ENCODE measurements at regions not wholly inside any gene's neighbourhood (a gene's known extent, or its start where the extent isn't known, plus 50 kb on each side); places are given as distances from the start of the nearest gene placed in this dataset.
"Not testable (repeated sequence)": the region's sequence is repeated elsewhere in the genome, so short reads cannot be mapped to it uniquely, and the experiment has no call there.

DNA sequence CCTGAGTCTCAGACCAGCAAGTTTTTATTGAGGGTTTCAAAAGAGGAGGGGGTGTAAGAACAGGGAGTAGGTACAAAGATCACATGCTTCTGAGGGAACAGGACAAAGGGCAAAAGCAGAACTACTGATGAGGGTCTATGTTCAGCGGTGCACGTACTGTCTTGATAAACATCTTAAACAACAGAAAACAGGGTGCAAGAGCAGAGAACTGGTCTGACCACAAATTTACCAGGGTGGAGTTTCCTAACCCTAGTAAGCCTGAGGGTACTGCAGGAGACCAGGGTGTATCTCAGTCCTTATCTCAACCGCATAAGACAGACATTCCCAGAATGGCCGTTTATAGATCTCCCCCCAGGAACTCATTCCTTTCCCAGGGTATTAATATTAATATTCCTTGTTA, 69.6 kb downstream of the TNFAIP2 start:
- H3K4me3 ChIP-seq (ENCODE audit: low read depth, low read length); H3K4me1 ChIP-seq (ENCODE audit: control insufficient read depth, insufficient read depth, low read length); POLR2A ChIA-PET; H3K27ac ChIP-seq (ENCODE audit: extremely low read depth, low read depth, low read length); H3K9me3 ChIP-seq (ENCODE audit: control insufficient read depth, insufficient read depth, low read depth, low read length); H3K36me3 ChIP-seq (ENCODE audit: control insufficient read depth in 2 of 2, insufficient read depth in 1 of 2, low read length in 2 of 2); CTCF ChIA-PET: not testable (repeated sequence)
- TF ChIP-seq ZNF529 (tag by site-specific recombination; IDR thresholded peaks at IDR 0.05; ENCODE audit: insufficient replicate concordance) = peak; percentile 16

GRCh38 chr14:103193491-103193890, 70.2 kb downstream of the TNFAIP2 start:
- CTCF ChIA-PET = interaction anchor here (0.6 to 1.4 kb wide), 2 partner anchors 43 to 89 kb away, joined by 3 to 4 read pairs; no protein-coding TSS in a partner anchor
- POLR2A ChIA-PET; H3K36me3 ChIP-seq (ENCODE audit: control insufficient read depth in 2 of 2, insufficient read depth in 1 of 2, low read length in 2 of 2); H3K4me1 ChIP-seq (ENCODE audit: control insufficient read depth, insufficient read depth, low read length); H3K27ac ChIP-seq (ENCODE audit: extremely low read depth, low read depth, low read length); H3K9me3 ChIP-seq (ENCODE audit: control insufficient read depth, insufficient read depth, low read depth, low read length); H3K4me3 ChIP-seq (ENCODE audit: low read depth, low read length): not testable (repeated sequence)

DNA sequence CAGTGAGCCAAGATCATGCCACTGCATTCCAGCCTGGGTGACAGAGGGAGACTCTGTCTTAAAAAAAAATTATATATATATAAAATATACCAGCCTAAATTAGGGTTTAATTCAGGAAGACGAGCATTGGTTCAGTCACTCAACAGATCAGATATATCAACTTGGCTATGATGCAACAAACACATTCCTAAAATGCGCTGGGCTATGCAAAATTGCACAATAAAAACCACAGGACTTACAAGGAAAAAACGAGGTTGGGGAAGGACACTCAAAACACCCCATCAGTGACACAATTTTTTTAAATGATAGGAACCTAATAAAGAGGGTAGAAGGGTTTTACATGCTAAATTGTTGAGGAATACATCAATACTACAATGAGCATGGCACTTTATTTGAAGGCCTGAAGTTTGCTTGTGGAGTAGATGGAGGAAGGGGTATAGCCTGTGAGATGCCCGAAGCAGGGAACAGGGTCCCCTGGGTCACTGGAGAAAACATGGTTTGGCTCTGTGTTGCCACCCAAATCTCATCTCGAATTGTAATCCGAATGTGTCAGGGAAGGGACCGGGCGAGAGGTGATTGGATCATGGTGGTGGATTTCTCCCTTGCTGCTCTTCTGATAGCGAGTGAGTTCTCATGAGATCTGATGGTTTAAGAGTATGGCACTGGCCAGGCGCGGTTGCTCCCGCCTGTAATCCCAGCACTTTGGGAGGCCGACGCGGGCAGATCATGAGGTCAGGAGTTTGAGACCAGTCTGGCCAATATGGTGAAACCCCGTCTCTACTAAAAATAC, 71.2 kb downstream of the TNFAIP2 start:
- no peaks in the 10 kb centered on the region for H3K36me3 ChIP-seq (ENCODE audit: control insufficient read depth in 2 of 2, insufficient read depth in 1 of 2, low read length in 2 of 2)
- CTCF ChIA-PET = interaction anchor here (1.4 kb wide), 1 partner anchor 90 kb away, joined by 4 read pairs; no protein-coding TSS in a partner anchor
- POLR2A ChIA-PET = no interaction called here
- no peaks in the 10 kb centered on the region for H3K9me3 ChIP-seq (ENCODE audit: control insufficient read depth, insufficient read depth, low read depth, low read length)
- no peak for TF ChIP-seq SCRT1 (tag by site-specific recombination; IDR thresholded peaks at IDR 0.05; ENCODE audit: borderline replicate concordance)
- peak; percentile 75 for TF ChIP-seq BCL6B (tag by site-specific recombination; IDR thresholded peaks at IDR 0.05)
- no peak for TF ChIP-seq ZNF623 (tag by site-specific recombination; IDR thresholded peaks at IDR 0.05)
- no peaks in the 10 kb centered on the region; the same call in 1 of the 2 replicates for H3K4me1 ChIP-seq (ENCODE audit: control insufficient read depth, insufficient read depth, low read length)
- H3K27ac ChIP-seq (ENCODE audit: extremely low read depth, low read depth, low read length) = no peak overlapping the region
- H3K4me3 ChIP-seq (ENCODE audit: low read depth, low read length) = no peak overlapping the region

- ChIA-PET POLR2A (no interaction called here), CTCF (no interaction called here)
- H3K9me3 ChIP-seq (ENCODE audit: control insufficient read depth, insufficient read depth, low read depth, low read length) = no peaks in the 10 kb centered on the region
- H3K4me1 ChIP-seq (ENCODE audit: control insufficient read depth, insufficient read depth, low read length) = no peaks in the 10 kb centered on the region; the same call in 1 of the 2 replicates
- TF ChIP-seq PATZ1 (tag by site-specific recombination; IDR thresholded peaks at IDR 0.05) = no peak
- peak; percentile 46; the same call in 1 of the 2 replicates for TF ChIP-seq ATF2 (tag by site-specific recombination; IDR thresholded peaks at IDR 0.05; ENCODE audit: low read depth)
- TF ChIP-seq ZNF214 (tag by site-specific recombination; IDR thresholded peaks at IDR 0.05; ENCODE audit: borderline replicate concordance) = no peak
- TF ChIP-seq, protein P1, sequence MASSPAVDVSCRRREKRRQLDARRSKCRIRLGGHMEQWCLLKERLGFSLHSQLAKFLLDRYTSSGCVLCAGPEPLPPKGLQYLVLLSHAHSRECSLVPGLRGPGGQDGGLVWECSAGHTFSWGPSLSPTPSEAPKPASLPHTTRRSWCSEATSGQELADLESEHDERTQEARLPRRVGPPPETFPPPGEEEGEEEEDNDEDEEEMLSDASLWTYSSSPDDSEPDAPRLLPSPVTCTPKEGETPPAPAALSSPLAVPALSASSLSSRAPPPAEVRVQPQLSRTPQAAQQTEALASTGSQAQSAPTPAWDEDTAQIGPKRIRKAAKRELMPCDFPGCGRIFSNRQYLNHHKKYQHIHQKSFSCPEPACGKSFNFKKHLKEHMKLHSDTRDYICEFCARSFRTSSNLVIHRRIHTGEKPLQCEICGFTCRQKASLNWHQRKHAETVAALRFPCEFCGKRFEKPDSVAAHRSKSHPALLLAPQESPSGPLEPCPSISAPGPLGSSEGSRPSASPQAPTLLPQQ (tag by site-specific recombination; IDR thresholded peaks at IDR 0.05) = 0 out of 2 replicates have a peak, but pooled peaks have one; percentile 27
- TF ChIP-seq ZNF157 (tag by site-specific recombination; IDR thresholded peaks at IDR 0.05) = no peak
- no peak for TF ChIP-seq MYNN (tag by site-specific recombination; IDR thresholded peaks at IDR 0.05; ENCODE audit: borderline replicate concordance)
- H3K36me3 ChIP-seq (ENCODE audit: control insufficient read depth in 2 of 2, insufficient read depth in 1 of 2, low read length in 2 of 2) = no peaks in the 10 kb centered on the region
- no peak overlapping the region for H3K4me3 ChIP-seq (ENCODE audit: low read depth, low read length)
- H3K27ac ChIP-seq (ENCODE audit: extremely low read depth, low read depth, low read length) = no peak overlapping the region
Measured at GRCh38 chr14:103195828-103196615, 72.8 kb downstream of the TNFAIP2 start.

Data from HEK293 (cell line).